H1 (cell line): ENCODE measurements at regions not wholly inside any gene's neighbourhood (a gene's known extent, or its start where the extent isn't known, plus 50 kb on each side); places are given as distances from the start of the nearest gene placed in this dataset.

Experiments used
- BRCA1 ChIP-seq: IDR thresholded peaks from 2 replicates; pipeline ENCODE4 v1.6.1; 2012; ENCODE audit warnings: low read depth, low read length, improper control_type of control experiment
- CEBPB ChIP-seq: IDR thresholded peaks from 2 replicates; pipeline ENCODE4 v1.6.1; 2012; ENCODE audit warnings: low read depth, low read length
- CHD2 ChIP-seq: IDR thresholded peaks from 2 replicates; pipeline ENCODE4 v1.6.1; 2012; ENCODE audit warnings: low read length, improper control_type of control experiment
- CREB1 ChIP-seq: IDR thresholded peaks from 2 replicates; pipeline ENCODE4 v1.6.1; 2012; ENCODE audit warnings: inconsistent platforms
- EZH2 ChIP-seq: fragments of 200-600 bp; sonication (generic); IDR thresholded peaks from 2 replicates; pipeline ENCODE4 v1.7.1; 2012; ENCODE audit warnings: low read depth, mild to moderate bottlenecking, moderate library complexity, low read length, inconsistent platforms; ENCODE audit not compliant: severe bottlenecking
- GABPA ChIP-seq: IDR thresholded peaks from 2 replicates; pipeline ENCODE4 v1.6.1; 2011; ENCODE audit warnings: mild to moderate bottlenecking, low read length, moderate library complexity, borderline replicate concordance; ENCODE audit not compliant: insufficient read depth
- POLR2A ChIP-seq, 2 experiments: IDR thresholded peaks; 1 replicate in 1 of 2; 2 replicates in 1 of 2; pipeline ENCODE4 v1.6.1; 2011; ENCODE audit warnings: low read depth in 2 of 2, low read length in 2 of 2, mild to moderate bottlenecking in 2 of 2; ENCODE audit errors: control extremely low read depth in 1 of 2
- POLR2AphosphoS5 ChIP-seq: IDR thresholded peaks from 2 replicates; pipeline ENCODE4 v1.6.1; 2011; ENCODE audit warnings: low read depth, low read length
- RAD21 ChIP-seq, 2 experiments: IDR thresholded peaks in 1 of 2; conservative IDR thresholded peaks in 1 of 2; 2 replicates each; pipeline ENCODE4 v1.6.1; 2011; ENCODE audit warnings: low read depth in 2 of 2, low read length in 2 of 2, improper control_type of control experiment in 1 of 2, inconsistent platforms in 1 of 2, mild to moderate bottlenecking in 1 of 2, moderate library complexity in 1 of 2
- SIX5 ChIP-seq: IDR thresholded peaks from 2 replicates; pipeline ENCODE4 v1.6.1; 2011; ENCODE audit warnings: mild to moderate bottlenecking, low read depth, low read length
- YY1 ChIP-seq: IDR thresholded peaks from 2 replicates; pipeline ENCODE4 v1.6.1; 2011; ENCODE audit warnings: low read depth, mild to moderate bottlenecking, low read length
- TF ChIP-seq, protein P1 (sequence below), 3 experiments: IDR thresholded peaks; 1 replicate in 2 of 3; 2 replicates in 1 of 3; pipeline versions ENCODE4 v1.5.1 to v1.6.1; 2011; ENCODE audit warnings: low read length in 3 of 3, mild to moderate bottlenecking in 3 of 3, inconsistent platforms in 2 of 3, low read depth in 1 of 3, moderate library complexity in 1 of 3; ENCODE audit not compliant: insufficient read depth in 1 of 3; ENCODE audit errors: control extremely low read depth in 1 of 3
- TF ChIP-seq, protein P2 (sequence below): IDR thresholded peaks from 2 replicates; pipeline ENCODE4 v1.6.1; 2012; ENCODE audit warnings: inconsistent platforms

GRCh38 chr1:228838717-228839500, 103.6 kb downstream of the RHOU start:
- TF ChIP-seq, protein P1, sequence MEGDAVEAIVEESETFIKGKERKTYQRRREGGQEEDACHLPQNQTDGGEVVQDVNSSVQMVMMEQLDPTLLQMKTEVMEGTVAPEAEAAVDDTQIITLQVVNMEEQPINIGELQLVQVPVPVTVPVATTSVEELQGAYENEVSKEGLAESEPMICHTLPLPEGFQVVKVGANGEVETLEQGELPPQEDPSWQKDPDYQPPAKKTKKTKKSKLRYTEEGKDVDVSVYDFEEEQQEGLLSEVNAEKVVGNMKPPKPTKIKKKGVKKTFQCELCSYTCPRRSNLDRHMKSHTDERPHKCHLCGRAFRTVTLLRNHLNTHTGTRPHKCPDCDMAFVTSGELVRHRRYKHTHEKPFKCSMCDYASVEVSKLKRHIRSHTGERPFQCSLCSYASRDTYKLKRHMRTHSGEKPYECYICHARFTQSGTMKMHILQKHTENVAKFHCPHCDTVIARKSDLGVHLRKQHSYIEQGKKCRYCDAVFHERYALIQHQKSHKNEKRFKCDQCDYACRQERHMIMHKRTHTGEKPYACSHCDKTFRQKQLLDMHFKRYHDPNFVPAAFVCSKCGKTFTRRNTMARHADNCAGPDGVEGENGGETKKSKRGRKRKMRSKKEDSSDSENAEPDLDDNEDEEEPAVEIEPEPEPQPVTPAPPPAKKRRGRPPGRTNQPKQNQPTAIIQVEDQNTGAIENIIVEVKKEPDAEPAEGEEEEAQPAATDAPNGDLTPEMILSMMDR (IDR thresholded peaks at IDR 0.05; ENCODE audit: control extremely low read depth in 1 of 3, insufficient read depth in 1 of 3, low read depth in 1 of 3, low read length in 3 of 3), result no peak
- TF ChIP-seq BRCA1 (no peak), POLR2AphosphoS5 (no peak), POLR2A (IDR thresholded peaks at IDR 0.05; ENCODE audit: control extremely low read depth in 1 of 2, low read depth in 2 of 2, low read length in 2 of 2) (no peak), EZH2 (no peak), YY1 (no peak), CEBPB (no peak), RAD21 (IDR thresholded peaks at IDR 0.05 in 1 of 2, conservative IDR thresholded peaks at IDR 0.05 in 1 of 2; ENCODE audit: low read depth in 2 of 2, low read length in 2 of 2) (no peak), CHD2 (no peak), GABPA (no peak), SIX5 (no peak), CREB1 (no peak)
- TF ChIP-seq, protein P2, sequence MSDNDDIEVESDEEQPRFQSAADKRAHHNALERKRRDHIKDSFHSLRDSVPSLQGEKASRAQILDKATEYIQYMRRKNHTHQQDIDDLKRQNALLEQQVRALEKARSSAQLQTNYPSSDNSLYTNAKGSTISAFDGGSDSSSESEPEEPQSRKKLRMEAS, result no peak
